ENCODE measurements at regions not wholly inside any gene's neighbourhood (a gene's known extent, or its start where the extent isn't known, plus 50 kb on each side); places are given as distances from the start of the nearest gene placed in this dataset.

DNA sequence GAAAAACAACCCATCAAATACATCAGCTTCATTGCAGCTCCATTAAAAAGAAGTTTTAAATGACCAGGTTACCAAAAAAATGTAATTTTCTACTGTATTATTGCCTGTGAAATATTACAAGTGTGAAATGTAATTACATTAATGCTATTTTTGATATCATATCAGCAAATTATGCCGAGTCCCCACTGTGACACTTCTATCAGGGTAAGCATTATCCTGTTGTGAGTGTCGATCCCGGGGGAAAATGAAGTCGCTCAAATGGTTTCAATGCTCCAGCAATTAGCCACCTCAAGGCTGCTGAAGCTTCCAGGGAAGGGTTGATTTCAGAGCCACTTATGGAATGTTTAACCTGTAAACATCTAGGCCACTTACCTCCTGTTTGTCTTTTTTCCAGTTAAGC, 70.4 kb downstream of the RCN1 start:
- Mint-ChIP-seq H3K27ac (no peak overlapping the region), H3K36me3 (ENCODE audit: low read depth) (no peaks in the 10 kb centered on the region), H3K9me3 (no peaks in the 10 kb centered on the region), H3K4me3 (no peak overlapping the region), H3K27me3 (peaks cover 24% of the 10 kb centered on the region), H3K4me1 (no peaks in the 10 kb centered on the region)
- DNase-seq = no peak
- CTCF ChIA-PET = no interaction called here
- POLR2A ChIA-PET = no interaction called here

DNA sequence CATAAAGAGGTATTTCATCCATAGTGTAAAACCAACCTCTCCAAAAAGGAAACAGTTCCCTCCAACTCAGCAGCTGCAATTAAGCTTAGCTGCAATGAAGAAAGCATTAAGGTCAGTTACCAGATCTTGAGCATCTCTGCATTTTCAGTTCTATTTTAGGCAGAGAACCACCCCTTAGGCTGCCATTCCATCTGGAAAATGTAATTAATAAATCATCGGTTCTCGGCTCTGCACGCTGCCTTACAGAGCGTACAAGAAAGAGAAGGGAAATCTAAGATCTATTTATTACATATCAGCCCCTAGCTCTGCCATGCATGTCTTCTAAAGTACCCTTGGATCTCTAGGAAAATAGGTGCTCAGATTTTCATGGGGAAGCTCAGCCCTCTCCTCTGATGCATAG, 71.5 kb downstream of the RCN1 start:
- no peak overlapping the region for H3K27ac Mint-ChIP-seq
- H3K36me3 Mint-ChIP-seq (ENCODE audit: low read depth) = no peaks in the 10 kb centered on the region
- no peak overlapping the region for H3K4me3 Mint-ChIP-seq
- DNase-seq = no peak
- H3K27me3 Mint-ChIP-seq = peaks cover 24% of the 10 kb centered on the region
- H3K9me3 Mint-ChIP-seq = no peaks in the 10 kb centered on the region
- POLR2A ChIA-PET = no interaction called here
- no peaks in the 10 kb centered on the region for H3K4me1 Mint-ChIP-seq
- CTCF ChIA-PET = interaction anchor here (1.5 kb wide), 1 partner anchor 14 kb away, joined by 11 read pairs; no protein-coding TSS in a partner anchor

DNA sequence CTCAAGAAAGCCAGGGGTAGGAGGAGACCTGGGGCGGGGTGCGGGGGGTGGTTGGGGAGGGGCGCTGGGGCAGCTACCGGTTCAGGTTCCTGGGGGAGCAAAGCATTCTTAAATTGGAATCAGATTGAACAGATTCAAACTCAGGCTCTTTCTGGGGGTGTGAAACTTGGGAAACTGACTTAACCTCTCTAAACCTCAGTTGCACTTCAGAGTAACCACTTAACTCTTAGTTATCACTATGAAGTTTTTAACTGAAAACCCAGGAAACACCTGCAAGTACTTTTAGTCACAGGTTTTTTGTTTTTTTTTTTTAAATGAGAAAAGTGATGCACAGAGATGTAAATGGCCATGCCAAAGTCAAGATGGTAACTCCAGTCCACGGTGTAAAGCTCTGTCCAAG, 72.0 kb downstream of the RCN1 start:
- no peaks in the 10 kb centered on the region for H3K4me1 Mint-ChIP-seq
- no peaks in the 10 kb centered on the region for H3K9me3 Mint-ChIP-seq
- CTCF ChIA-PET = interaction anchor here (0.9 to 1.5 kb wide), 2 partner anchors 13 to 413 kb away, joined by 3 to 11 read pairs; no protein-coding TSS in a partner anchor
- H3K4me3 Mint-ChIP-seq = no peak overlapping the region
- H3K27ac Mint-ChIP-seq = no peak overlapping the region
- H3K27me3 Mint-ChIP-seq = peaks cover 24% of the 10 kb centered on the region
- no peak for DNase-seq
- POLR2A ChIA-PET = no interaction called here
- no peaks in the 10 kb centered on the region for H3K36me3 Mint-ChIP-seq (ENCODE audit: low read depth)

DNA sequence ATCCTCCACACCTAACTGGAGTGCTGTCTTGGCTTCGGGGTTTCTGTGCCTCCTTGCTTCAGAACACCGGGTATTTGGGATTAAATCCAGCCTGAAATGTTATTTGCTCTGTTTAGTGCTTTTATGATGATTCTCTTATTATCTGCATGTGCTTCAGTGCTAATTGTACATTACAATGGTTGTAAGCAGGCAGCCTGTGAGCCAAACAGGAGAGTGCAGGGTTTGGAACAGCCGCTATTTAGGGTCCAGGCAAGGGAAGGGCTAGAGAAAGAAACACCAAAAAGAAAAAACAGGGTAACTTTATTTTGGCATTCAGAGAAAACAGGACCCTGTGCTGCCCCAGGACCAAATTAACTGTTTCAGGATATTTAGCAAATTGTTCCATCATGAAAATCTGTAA, 72.7 kb downstream of the RCN1 start:
- peaks cover 2% of the 10 kb centered on the region for H3K4me1 Mint-ChIP-seq
- H3K27me3 Mint-ChIP-seq = peaks cover 24% of the 10 kb centered on the region
- no peaks in the 10 kb centered on the region for H3K9me3 Mint-ChIP-seq
- H3K36me3 Mint-ChIP-seq (ENCODE audit: low read depth) = no peaks in the 10 kb centered on the region
- H3K4me3 Mint-ChIP-seq = no peak overlapping the region
- POLR2A ChIA-PET = no interaction called here
- CTCF ChIA-PET = interaction anchor here (0.9 to 1.5 kb wide), 2 partner anchors 13 to 412 kb away, joined by 3 to 11 read pairs; no protein-coding TSS in a partner anchor
- no peak for DNase-seq
- no peak overlapping the region for H3K27ac Mint-ChIP-seq

DNA sequence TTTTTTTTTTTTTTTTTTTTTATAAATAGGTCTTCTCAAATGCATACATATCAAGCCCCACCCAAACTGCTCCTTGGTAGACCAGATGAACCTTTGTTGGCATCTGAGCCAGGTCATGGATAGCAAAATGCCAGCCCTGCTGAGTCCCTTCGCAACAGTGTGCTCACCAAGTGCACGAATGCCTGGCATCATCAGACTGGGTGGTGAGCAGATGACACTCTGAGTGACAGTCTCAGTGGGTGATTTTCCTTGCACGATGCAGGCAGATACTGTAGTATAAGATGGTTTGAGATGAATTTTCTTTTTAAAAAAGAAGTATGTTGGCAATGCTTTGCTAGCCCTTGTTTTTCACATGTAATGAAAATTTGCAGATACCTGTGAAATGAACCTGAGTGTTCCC, 74.0 kb downstream of the RCN1 start:
- ChIA-PET POLR2A (no interaction called here), CTCF (no interaction called here)
- Mint-ChIP-seq H3K27ac (no peak overlapping the region), H3K9me3 (no peaks in the 10 kb centered on the region), H3K4me3 (no peak overlapping the region), H3K27me3 (peaks cover 23% of the 10 kb centered on the region), H3K4me1 (peaks cover 5% of the 10 kb centered on the region), H3K36me3 (ENCODE audit: low read depth) (no peaks in the 10 kb centered on the region)
- no peak for DNase-seq

DNA sequence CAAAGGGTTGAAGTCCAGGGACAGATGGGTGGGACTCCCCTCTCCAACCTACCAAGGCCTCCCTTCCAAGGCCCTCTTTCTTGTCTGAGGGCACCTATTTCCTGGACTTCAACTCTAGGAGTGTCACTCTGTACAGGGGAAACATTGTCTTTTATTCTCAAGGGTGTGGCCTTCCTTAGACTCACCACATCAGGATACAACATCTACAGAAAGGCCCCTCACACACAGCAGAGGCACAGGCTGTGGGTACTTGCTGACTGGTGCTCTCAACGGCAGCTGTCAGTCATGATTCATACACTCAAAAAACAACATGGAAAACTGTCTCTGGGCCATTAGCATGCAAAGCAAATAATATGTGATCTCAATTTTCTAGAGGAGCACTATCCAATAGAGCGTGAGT, 78.0 kb downstream of the RCN1 start:
- H3K36me3 Mint-ChIP-seq (ENCODE audit: low read depth) = no peaks in the 10 kb centered on the region
- H3K27me3 Mint-ChIP-seq = peaks cover 13% of the 10 kb centered on the region
- no peaks in the 10 kb centered on the region for H3K9me3 Mint-ChIP-seq
- no peak for DNase-seq
- ChIA-PET POLR2A (no interaction called here), CTCF (no interaction called here)
- H3K4me3 Mint-ChIP-seq = no peak overlapping the region
- peaks cover 6% of the 10 kb centered on the region for H3K4me1 Mint-ChIP-seq
- no peak overlapping the region for H3K27ac Mint-ChIP-seq

DNA sequence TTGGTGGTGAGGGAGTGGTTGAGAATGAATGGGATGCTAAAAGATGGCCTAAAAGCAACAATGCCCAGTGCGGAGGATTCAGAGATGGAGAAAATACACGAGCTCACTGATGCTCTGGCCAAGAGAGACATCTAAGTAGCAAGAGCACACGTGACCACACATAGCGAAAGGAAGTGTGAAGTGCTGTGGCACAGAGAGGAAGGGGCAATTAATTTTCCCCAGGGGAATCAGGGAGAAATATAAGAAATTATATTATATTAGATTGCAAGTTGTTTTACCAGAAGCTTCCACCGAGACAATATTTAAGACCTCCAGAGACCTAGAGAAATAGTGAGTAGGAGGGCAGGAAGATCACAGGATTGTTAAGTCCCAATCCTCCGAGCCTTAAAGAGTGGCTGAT, 80.6 kb downstream of the RCN1 start:
- Mint-ChIP-seq H3K36me3 (ENCODE audit: low read depth) (no peaks in the 10 kb centered on the region), H3K4me1 (peaks cover 6% of the 10 kb centered on the region), H3K27me3 (peaks cover 8% of the 10 kb centered on the region), H3K9me3 (no peaks in the 10 kb centered on the region), H3K27ac (no peak overlapping the region), H3K4me3 (no peak overlapping the region)
- no peak for DNase-seq
- CTCF ChIA-PET = interaction anchor here (0.7 kb wide), 1 partner anchor 120 kb away, joined by 3 read pairs; no protein-coding TSS in a partner anchor
- POLR2A ChIA-PET = no interaction called here

DNA sequence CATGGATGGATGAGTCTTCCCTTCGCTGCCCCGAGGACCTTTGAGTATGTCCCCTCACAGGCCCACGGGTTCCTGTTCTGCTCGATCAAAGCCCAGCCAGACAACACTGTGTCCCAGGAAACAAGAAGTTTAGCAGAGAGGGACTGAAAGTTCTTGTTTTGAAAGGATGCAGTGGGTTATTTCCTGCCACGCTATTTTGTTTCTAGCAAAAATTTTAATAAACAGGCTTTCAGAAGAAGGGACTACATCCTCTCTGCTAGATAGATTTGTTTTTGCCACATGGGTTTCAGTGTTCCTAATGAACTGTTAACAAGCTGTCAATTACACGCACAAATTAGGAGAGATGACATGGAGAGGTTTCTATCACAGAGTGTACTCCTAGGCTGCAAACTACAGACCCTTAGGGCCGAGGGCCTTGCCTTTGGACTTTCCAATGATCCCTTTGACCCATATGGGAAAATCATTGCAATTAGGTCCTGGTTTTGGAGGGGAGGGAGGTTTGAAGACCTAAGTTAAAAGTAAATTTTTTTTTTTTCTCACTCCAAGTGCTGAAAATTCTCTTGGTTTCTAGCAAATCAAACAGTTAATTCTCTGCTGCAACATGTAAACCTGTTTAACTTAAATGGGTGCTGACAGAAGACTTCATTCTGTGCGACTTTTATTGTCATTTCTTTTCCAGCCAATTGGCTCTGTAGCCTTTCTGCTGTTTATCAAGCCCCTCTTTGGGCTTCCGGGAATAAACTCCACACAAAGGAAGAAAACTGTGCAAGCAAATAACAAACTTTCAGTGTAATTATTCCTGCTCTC, 81.4 kb downstream of the RCN1 start:
- ChIA-PET POLR2A (no interaction called here), CTCF (no interaction called here)
- no peak for DNase-seq
- H3K4me3 Mint-ChIP-seq = no peak overlapping the region
- no peak overlapping the region for H3K27ac Mint-ChIP-seq
- H3K9me3 Mint-ChIP-seq = no peaks in the 10 kb centered on the region
- H3K36me3 Mint-ChIP-seq (ENCODE audit: low read depth) = no peaks in the 10 kb centered on the region
- H3K4me1 Mint-ChIP-seq = peaks cover 6% of the 10 kb centered on the region
- H3K27me3 Mint-ChIP-seq = peaks cover 8% of the 10 kb centered on the region

DNA sequence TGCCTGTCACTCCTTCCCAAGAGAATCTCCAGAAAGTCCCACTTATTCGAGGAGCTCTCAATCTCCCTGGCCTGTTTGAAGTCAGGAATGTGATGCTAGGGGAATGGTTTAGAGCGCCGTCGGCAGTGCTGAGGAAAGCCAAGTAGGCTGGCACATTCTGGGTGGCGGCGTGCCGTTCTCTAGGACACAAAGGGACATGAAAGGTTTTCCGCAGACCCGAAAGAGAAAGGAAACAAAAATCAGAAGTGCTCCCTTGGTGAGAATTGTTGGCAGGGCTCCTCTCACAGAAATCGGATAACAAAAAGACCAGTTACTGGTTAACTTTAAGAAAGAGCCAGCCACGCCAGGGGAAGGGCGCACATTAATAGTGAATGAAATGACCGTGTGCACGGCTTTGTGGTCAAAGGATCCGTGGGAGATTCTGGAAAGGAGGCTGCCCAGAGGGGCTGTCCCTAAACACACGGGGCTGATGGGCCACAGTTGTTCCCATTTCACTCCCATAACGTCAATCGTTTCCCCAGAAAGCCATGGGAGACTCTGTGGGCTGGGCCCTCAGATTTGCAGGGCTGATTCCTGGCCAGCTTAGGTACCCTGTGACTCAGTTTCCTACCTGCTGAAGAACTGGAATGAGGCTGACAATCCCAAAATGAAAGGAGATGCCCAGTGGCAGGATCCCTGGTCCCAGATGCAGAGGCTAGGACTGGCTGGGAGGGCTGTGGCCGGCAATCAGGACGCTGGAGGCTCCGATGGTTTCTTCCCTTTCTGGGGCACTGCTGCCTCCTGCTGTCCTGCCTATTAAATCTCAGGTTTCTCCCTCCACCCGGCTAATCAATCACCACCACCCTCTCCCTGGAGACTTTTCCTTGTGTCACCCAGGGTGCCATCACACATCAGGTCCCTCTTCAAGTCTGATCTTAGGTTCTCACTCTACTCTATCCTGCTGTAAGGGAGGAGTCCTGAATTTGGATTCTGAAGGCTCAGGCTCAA, 82.3 kb downstream of the RCN1 start:
- Mint-ChIP-seq H3K27ac (no peak overlapping the region), H3K27me3 (peaks cover 11% of the 10 kb centered on the region), H3K4me1 (peaks cover 6% of the 10 kb centered on the region), H3K4me3 (no peak overlapping the region), H3K9me3 (no peaks in the 10 kb centered on the region), H3K36me3 (ENCODE audit: low read depth) (no peaks in the 10 kb centered on the region)
- peak; percentile 22 for DNase-seq
- ChIA-PET POLR2A (no interaction called here), CTCF (interaction anchor here (0.9 to 1.3 kb wide), 3 partner anchors 10 to 121 kb away, joined by 3 to 6 read pairs (median 3); no protein-coding TSS in a partner anchor)

DNA sequence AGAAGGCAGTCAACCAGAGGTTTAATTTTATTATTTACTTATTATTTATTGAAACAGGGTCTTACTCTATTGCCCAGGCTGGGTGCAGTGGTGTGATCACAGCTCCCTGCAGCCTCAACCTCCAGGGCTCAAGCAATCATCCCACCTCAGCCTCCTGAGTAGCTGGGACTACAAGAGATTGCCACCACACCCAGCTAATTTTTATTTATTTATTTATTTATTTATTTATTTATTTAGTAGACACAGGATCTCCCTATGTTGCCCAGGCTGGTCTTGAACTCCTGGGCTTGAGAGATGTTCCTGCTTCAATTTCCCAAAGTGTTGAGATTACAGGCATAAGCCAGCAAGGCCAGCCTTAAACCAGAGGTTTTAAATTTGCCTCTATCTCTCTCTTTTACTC, 83.1 kb downstream of the RCN1 start:
- no peak overlapping the region for H3K4me3 Mint-ChIP-seq
- ChIA-PET CTCF (interaction anchor here (0.9 to 2.6 kb wide), 3 partner anchors 9 to 124 kb away, joined by 3 to 9 read pairs (median 6); no protein-coding TSS in a partner anchor), POLR2A (no interaction called here)

DNA sequence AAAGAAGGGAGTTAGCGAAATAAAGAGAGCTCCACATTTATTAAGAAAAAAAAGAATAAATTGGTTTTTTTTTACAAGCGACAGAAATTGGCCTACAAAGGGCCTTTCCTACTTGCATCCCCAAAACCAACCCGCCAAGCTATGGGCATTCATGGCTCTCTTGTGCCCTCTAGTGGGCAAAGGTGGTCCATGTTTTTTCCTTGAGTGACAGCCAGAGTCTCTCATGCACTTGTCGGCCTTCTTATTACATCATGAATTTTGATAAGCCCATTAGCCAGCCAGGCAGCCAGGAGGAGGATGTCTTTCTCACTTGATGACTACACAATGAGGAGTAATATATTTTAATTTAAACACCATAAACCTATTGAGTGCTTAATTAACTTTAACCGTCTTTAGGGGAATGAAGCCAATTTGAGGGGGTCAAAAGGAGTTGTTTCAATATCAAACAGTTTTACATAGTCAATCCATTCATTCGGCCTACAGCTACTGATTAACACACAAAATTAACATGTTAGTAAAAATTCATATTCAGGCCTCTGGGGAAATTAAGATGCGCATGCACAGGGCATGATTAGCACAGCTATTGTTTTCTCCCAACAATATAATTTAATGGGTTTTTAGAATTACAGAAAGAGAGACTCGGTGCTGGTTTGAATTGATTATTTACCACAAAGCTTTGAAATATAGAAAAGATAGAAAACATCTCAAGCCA, 85.5 kb downstream of the RCN1 start:
- peak; percentile 80 for DNase-seq
- H3K4me1 Mint-ChIP-seq = peaks cover 1% of the 10 kb centered on the region
- ChIA-PET POLR2A (no interaction called here), CTCF (interaction anchor here (0.7 to 3.3 kb wide), 27 partner anchors 9 to 1070 kb away, joined by 3 to 74 read pairs (median 4); no protein-coding TSS in a partner anchor)
- H3K36me3 Mint-ChIP-seq (ENCODE audit: low read depth) = no peaks in the 10 kb centered on the region
- no peak overlapping the region for H3K4me3 Mint-ChIP-seq
- H3K27me3 Mint-ChIP-seq = peaks cover 17% of the 10 kb centered on the region
- H3K27ac Mint-ChIP-seq = no peak overlapping the region
- H3K9me3 Mint-ChIP-seq = no peaks in the 10 kb centered on the region

More for the DNA sequence above, 83.1 kb downstream of the RCN1 start:
- Mint-ChIP-seq H3K27me3 (peaks cover 18% of the 10 kb centered on the region), H3K9me3 (no peaks in the 10 kb centered on the region), H3K36me3 (ENCODE audit: low read depth) (no peaks in the 10 kb centered on the region), H3K27ac (no peak overlapping the region), H3K4me1 (peaks cover 3% of the 10 kb centered on the region)
- no peak for DNase-seq

DNA sequence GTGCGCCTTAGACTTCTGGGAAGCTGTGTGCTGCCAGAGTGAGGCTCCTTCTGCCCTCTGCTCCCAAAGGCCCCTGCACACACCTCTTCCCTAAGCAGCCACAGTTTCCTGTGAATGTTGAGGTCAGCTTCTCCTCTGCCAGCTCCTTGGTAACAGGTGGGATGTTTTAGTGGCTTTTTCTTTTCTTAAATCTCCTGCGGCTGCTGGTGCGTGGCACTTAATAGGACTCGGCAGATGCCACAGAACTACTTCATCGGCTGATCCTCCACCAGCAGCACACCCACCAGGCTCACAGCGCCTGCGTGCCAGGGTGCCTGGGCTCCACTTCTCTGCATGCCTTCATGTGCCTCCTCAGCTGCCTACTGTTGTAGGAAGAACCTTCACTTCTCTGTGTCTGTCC, 87.8 kb downstream of the RCN1 start:
- Mint-ChIP-seq H3K4me3 (no peak overlapping the region), H3K9me3 (no peaks in the 10 kb centered on the region), H3K36me3 (ENCODE audit: low read depth) (no peaks in the 10 kb centered on the region), H3K27ac (no peak overlapping the region), H3K4me1 (no peaks in the 10 kb centered on the region), H3K27me3 (peaks cover 23% of the 10 kb centered on the region)
- ChIA-PET CTCF (no interaction called here), POLR2A (no interaction called here)
- DNase-seq = no peak

DNA sequence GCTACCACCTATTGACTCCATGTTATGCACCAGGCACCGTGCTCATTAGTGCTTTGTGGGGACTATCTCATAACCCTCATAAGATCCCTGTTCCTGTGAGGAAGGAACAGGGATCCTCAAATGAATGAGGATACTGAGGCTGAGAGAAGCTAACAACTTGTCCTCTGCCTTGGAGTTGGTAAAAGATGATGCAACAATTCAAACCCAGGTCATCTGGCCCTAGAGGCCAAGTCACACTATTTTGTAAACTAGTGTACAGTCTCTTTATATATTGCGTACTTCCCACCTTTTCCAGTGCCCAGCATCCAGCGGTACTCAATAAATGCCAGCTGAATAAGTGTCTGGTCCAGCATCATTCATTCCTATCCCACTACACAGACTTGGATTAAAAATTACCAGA, 92.6 kb downstream of the RCN1 start:
- CTCF ChIA-PET = interaction anchor here (1.0 kb wide), 1 partner anchor 10 kb away, joined by 3 read pairs; no protein-coding TSS in a partner anchor

More for the DNA sequence above, 92.6 kb downstream of the RCN1 start:
- POLR2A ChIA-PET = no interaction called here
- H3K4me3 Mint-ChIP-seq = no peak overlapping the region
- no peak for DNase-seq
- H3K27ac Mint-ChIP-seq = no peak overlapping the region
- no peaks in the 10 kb centered on the region for H3K9me3 Mint-ChIP-seq
- H3K4me1 Mint-ChIP-seq = no peaks in the 10 kb centered on the region
- H3K36me3 Mint-ChIP-seq (ENCODE audit: low read depth) = no peaks in the 10 kb centered on the region
- H3K27me3 Mint-ChIP-seq = peaks cover 26% of the 10 kb centered on the region

Data from activated CD4-positive, alpha-beta memory T cell treated with anti-CD3 and anti-CD28 coated beads, Interleukin-2, amount 10 ng/mL, durations not matched to agents 7 days and 5 days (primary cell).